Astrocyte of the cerebellum (primary cell): ENCODE measurements at regions not wholly inside any gene's neighbourhood (a gene's known extent, or its start where the extent isn't known, plus 50 kb on each side); places are given as distances from the start of the nearest gene placed in this dataset.
"Not testable (repeated sequence)": the region's sequence is repeated elsewhere in the genome, so short reads cannot be mapped to it uniquely, and the experiment has no call there.

Experiments
- DNase-seq: peaks from one replicate; pipeline ENCODE4 v3.0.0-alpha.2; 2011; ENCODE audit warnings: low read depth
- H3K4me3 ChIP-seq: 2 replicates; pipeline ENCODE4 v1.5.1; 2011; ENCODE audit warnings: mild to moderate bottlenecking, low read depth, low read length, moderate library complexity
- in situ Hi-C: cut with HindIII; loops from 2 replicates; pipeline ENCODE4 v1.10.0; 2017; ENCODE audit warnings: low sequenced_read_pairs
- TF ChIP-seq, protein P1 (sequence below): IDR thresholded peaks from 2 replicates; pipeline ENCODE4 v1.5.1; 2012; ENCODE audit warnings: low read length, low read depth, moderate library complexity, mild to moderate bottlenecking; ENCODE audit errors: missing control alignments

DNA sequence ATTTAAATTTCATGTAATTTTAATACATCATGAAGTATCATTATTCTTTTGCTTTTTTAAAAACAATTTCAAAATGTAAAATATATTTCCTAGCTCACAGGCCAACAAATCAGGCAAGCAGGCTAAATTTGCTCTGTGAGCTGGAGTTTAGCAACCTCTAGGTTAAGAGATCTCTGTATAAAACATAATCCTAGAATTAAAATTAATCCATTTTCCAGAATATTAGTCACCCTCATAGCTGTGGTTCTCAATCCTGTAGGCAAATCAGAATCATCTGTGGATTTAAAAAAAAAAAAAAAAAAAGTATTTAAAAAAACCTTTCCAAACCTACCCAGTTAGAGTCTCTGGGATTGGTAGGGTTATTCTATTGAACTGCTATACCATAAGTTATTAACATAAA is 209.7 kb downstream of the MINAR1 start:
- no peak overlapping the region for H3K4me3 ChIP-seq
- in situ Hi-C loops, result no loop called here
- DNase-seq, result no peak
- TF ChIP-seq, protein P1, sequence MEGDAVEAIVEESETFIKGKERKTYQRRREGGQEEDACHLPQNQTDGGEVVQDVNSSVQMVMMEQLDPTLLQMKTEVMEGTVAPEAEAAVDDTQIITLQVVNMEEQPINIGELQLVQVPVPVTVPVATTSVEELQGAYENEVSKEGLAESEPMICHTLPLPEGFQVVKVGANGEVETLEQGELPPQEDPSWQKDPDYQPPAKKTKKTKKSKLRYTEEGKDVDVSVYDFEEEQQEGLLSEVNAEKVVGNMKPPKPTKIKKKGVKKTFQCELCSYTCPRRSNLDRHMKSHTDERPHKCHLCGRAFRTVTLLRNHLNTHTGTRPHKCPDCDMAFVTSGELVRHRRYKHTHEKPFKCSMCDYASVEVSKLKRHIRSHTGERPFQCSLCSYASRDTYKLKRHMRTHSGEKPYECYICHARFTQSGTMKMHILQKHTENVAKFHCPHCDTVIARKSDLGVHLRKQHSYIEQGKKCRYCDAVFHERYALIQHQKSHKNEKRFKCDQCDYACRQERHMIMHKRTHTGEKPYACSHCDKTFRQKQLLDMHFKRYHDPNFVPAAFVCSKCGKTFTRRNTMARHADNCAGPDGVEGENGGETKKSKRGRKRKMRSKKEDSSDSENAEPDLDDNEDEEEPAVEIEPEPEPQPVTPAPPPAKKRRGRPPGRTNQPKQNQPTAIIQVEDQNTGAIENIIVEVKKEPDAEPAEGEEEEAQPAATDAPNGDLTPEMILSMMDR, result no peak

DNA sequence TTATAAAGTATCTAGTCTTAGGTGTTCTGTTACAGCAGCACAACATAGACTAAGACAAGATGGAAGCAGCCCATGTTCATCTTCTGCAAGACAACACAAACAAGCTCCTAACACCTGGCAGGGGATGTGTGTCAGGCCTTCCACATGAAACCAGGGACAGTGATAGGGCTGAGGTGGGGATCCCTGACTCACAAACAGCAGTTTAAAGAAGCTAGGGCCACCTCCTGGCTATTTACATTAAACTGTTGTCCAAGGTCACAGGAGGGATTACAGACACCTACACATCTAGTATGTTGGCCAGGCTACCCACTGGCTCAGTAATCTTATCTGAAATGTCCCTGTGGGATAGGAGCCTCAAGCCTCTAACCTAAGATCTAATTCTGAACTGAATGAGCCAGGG is 211.3 kb downstream of the MINAR1 start:
- no peak for DNase-seq
- in situ Hi-C loops, result no loop called here
- no peak overlapping the region for H3K4me3 ChIP-seq
- TF ChIP-seq, protein P1, result no peak

DNA sequence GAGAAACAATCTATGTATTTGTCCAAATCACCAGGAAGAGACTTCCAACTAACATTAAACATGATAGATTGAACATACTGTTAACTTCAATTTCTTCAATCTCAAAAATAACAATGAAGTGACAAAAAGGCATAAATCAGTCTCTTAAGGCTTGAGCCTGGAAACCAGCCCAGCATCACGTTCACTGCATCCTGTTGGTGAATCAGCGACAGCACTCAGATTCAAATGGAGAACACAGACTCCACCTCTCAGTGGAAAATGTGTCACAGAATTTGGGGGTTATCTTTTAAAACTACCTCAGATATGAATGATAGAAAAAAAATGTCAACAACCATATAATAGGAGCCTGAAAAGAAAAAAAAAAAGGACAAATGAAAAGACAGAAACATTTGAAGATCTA is 212.0 kb downstream of the MINAR1 start:
- DNase-seq, result no peak
- in situ Hi-C loops, result no loop called here
- TF ChIP-seq, protein P1, result no peak
- no peak overlapping the region for H3K4me3 ChIP-seq

DNA sequence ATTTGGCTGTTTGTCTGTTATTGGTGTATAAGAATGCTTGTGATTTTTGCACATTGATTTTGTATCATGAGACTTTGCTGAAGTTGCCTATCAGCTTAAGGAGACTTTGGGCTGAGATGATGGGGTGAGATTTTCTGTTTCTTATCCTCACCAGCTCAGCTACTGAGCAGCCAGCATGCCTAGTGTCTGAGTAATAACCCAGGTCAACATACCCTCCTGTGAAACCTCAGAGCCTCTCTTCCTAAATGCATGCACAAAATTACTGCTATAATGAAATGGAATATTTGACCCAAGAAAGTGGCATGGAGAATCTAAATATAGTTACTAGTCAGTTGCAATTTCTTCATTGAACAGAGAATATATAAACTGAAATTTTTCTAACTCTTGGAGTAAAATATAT is 220.8 kb downstream of the MINAR1 start:
- DNase-seq, H3K4me3 ChIP-seq, in situ Hi-C loops: not testable (repeated sequence)

DNA sequence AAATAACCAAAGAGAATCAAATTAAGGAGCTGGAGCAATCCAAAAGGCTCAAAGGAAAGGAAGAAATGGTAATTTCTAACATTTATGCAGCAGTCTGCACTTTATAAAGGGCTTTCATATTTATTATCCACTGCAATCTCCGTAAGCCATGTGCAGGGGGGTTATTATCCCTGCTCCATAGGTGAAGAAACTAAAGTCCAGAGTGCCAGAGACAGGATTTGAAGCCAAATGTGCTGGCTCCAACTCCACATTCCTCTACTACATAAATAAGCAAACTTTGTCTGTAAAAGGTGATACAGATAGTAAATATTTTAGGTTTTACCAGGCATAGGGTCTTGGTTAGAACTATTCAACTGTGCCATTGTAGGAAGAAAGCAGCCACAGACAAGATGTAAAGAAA is 221.4 kb downstream of the MINAR1 start:
- no peak overlapping the region for H3K4me3 ChIP-seq
- DNase-seq, result no peak
- TF ChIP-seq, protein P1, result no peak
- in situ Hi-C loops, result no loop called here

DNA sequence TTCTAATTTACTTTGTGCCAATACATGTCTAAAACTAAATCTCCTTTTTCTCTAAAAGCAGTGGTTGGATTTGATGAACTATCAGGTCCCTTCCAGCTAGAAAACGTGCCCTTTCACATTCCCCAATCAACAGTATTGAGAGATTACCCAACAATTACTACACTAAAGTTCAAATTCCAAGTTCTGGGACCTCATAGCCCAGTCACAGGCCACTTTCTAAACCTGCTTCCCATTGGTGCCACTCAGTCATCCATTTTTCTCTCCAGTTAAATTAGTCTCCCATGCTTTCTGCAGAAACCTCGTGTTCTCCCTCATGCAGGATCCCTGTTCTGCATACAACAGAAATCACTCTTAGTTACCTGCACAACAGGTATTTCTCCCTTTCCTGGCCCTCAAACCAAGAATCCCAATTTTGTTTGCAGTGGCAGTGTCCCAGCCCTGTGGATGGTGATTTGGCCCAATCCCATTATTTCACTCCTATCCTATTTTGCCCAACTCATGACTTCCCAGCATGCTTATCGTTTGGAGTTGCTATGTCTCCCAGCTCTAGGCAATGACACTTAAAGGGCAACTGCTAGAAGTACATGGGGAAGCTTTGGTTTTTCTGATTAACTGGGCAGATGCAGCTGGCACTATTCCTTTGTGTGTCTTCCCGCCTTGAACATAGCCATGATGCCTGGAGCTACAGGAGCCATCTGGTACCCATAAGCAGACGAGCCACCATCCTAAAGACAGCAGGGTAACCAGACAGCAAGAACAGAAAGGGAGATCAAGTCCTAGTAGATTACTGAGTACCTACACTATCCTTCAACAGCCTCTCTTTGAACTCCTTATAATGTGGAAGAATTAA is 224.2 kb downstream of the MINAR1 start:
- in situ Hi-C loops, result no loop called here

DNA sequence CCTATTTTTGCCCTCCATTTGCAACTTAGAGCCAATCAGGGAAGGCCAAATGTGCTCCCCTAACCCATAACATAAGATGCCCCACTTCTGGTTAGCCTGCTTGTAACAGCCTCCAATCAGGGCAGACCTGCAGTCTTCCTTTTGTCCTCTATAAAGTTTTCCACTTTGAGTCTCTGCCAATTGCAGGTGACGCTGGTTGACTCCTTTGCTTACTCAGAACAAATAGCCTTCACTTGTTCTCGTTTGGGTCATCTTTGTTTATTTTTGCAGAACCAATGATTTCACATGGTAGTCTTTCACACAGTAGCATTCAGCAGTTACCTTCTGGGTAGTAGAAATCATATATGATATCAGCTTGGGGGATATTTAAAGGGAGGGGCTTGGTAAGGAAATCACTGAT is 225.6 kb downstream of the MINAR1 start:
- H3K4me3 ChIP-seq, result no peak overlapping the region
- TF ChIP-seq, protein P1, result no peak
- in situ Hi-C loops, result no loop called here
- DNase-seq, result no peak

More for the DNA sequence above, 224.2 kb downstream of the MINAR1 start:
- no peak overlapping the region for H3K4me3 ChIP-seq
- TF ChIP-seq, protein P1, result no peak
- DNase-seq, result no peak
